ENCODE measurements at regions not wholly inside any gene's neighbourhood (a gene's known extent, or its start where the extent isn't known, plus 50 kb on each side); places are given as distances from the start of the nearest gene placed in this dataset.
"Not testable (repeated sequence)": the region's sequence is repeated elsewhere in the genome, so short reads cannot be mapped to it uniquely, and the experiment has no call there.

DNA sequence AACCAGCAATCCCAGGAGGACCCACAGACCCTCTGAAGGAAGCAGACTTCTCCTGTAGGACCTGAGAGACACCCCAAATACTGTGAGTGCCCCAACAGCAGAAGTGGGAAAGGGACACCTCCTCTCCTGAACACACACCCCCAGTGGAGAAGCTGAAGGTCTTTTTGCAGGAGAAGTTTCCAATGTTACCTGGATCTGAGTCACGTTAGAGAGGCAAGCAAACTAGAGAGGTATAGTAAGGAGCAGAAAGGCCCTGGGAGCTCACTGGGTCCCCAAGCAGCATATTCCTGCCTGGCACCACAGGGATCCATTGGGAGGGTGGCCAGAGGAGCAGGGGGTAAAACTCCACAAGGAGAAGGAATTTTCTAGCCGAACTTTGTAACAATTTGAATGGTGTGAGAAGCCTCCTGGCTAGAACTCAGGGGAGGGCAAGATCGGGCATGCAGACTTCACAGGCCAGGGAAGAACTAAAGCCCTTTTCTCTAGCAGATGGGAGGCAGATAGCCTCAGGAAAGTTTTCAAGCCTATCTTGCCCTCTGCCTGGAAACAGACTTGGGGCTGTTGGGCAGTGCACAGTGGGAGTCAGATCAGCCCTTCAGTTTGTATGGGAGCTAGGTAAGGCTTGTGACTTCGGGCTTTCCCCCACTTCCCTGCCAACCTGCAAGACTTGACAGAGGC lies 68.2 kb upstream of the SSTR4 start:
- no peaks in the 10 kb centered on the region for H3K9me3 ChIP-seq (replicated peaks; ENCODE audit: control insufficient read depth, insufficient read depth, low read depth, low read length)
- intact Hi-C loops (cut with micrococcal nuclease) (loop anchor here (10.0 kb wide), 1 partner anchor 72 kb away; no protein-coding TSS in a partner anchor), in situ Hi-C loops (cut with MboI) (loop anchor here (25.0 kb wide), 1 partner anchor 630 kb away; no protein-coding TSS in a partner anchor)
- no peaks in the 10 kb centered on the region for H4K20me1 ChIP-seq (replicated peaks; ENCODE audit: control insufficient read depth, insufficient read depth, low read length)
- H3K4me2 ChIP-seq (ENCODE audit: insufficient read depth, low read length) = no peak overlapping the region
- 11% methylated on average over 3 of the region's 4 CpGs for WGBS (ENCODE audit: insufficient coverage, low coverage, missing lambda C conversion rate)
- POLR2A ChIA-PET = interaction anchor here (0.6 to 1.6 kb wide), 3 partner anchors 12 to 130 kb away, joined by 3 read pairs; no protein-coding TSS in a partner anchor
- no peaks in the 10 kb centered on the region for H3K9me1 ChIP-seq (ENCODE audit: control insufficient read depth, insufficient read depth, low read length)
- no peak for TF ChIP-seq JUNB (CRISPR knock-in tag; conservative IDR thresholded peaks at IDR 0.05)
- no peak for TF ChIP-seq GMEB1 (CRISPR knock-in tag; IDR thresholded peaks at IDR 0.05)
- TF ChIP-seq, protein P1, sequence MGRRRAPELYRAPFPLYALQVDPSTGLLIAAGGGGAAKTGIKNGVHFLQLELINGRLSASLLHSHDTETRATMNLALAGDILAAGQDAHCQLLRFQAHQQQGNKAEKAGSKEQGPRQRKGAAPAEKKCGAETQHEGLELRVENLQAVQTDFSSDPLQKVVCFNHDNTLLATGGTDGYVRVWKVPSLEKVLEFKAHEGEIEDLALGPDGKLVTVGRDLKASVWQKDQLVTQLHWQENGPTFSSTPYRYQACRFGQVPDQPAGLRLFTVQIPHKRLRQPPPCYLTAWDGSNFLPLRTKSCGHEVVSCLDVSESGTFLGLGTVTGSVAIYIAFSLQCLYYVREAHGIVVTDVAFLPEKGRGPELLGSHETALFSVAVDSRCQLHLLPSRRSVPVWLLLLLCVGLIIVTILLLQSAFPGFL (CRISPR knock-in tag; IDR thresholded peaks at IDR 0.05) = no peak
- TF ChIP-seq RB1 (IDR thresholded peaks at IDR 0.05; ENCODE audit: low read depth) = no peak
- no peak for TF ChIP-seq CBX2 (IDR thresholded peaks at IDR 0.05; ENCODE audit: insufficient read depth, low read length, poor library complexity, severe bottlenecking)
- TF ChIP-seq, protein P2, sequence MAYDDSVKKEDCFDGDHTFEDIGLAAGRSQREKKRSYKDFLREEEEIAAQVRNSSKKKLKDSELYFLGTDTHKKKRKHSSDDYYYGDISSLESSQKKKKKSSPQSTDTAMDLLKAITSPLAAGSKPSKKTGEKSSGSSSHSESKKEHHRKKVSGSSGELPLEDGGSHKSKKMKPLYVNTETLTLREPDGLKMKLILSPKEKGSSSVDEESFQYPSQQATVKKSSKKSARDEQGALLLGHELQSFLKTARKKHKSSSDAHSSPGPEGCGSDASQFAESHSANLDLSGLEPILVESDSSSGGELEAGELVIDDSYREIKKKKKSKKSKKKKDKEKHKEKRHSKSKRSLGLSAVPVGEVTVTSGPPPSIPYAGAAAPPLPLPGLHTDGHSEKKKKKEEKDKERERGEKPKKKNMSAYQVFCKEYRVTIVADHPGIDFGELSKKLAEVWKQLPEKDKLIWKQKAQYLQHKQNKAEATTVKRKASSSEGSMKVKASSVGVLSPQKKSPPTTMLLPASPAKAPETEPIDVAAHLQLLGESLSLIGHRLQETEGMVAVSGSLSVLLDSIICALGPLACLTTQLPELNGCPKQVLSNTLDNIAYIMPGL (CRISPR knock-in tag; IDR thresholded peaks at IDR 0.05) = no peak
- TF ChIP-seq CBFA2T3 (IDR thresholded peaks at IDR 0.05) = no peak
- no peak for TF ChIP-seq TAF1 (IDR thresholded peaks at IDR 0.05; ENCODE audit: control insufficient read depth, extremely low read depth, insufficient read depth, low read length, severe bottlenecking)
- H3K27ac ChIP-seq (ENCODE audit: extremely low read depth, low read depth, low read length) = no peak overlapping the region
- no peak overlapping the region for H2AFZ ChIP-seq (ENCODE audit: low read depth, low read length)
- ATAC-seq = no peak
- BruUV-seq (replicated peaks) = no TSS peak
- H3K9ac ChIP-seq (ENCODE audit: insufficient read depth in 1 of 2, low read depth in 2 of 2, low read length in 2 of 2) = no peak overlapping the region
- DNase-seq (ENCODE audit: extremely low read depth in 1 of 4, low spot score in 3 of 4) = no peak
- CTCF ChIA-PET (ENCODE audit: low intra/inter-chr PET ratio) = no interaction called here
- H3K4me3 ChIP-seq = no peak overlapping the region
- H3K27me3 ChIP-seq (ENCODE audit: control insufficient read depth in 2 of 2, insufficient read depth in 2 of 2, low read length in 2 of 2) = peaks cover 0 to 10% of the 10 kb centered on the region in 2 experiments; a peak in 1 of 5 replicates
- no peak for FAIRE-seq
- H3K4me1 ChIP-seq (replicated peaks in 1 of 2; ENCODE audit: control insufficient read depth in 2 of 2, insufficient read depth in 2 of 2, low read length in 2 of 2) = no peaks in the 10 kb centered on the region; a peak in 1 of 5 replicates
- H3K79me2 ChIP-seq (ENCODE audit: control insufficient read depth, insufficient read depth, low read length) = no peaks in the 10 kb centered on the region
- no peaks in the 10 kb centered on the region for H3K36me3 ChIP-seq (ENCODE audit: control insufficient read depth, insufficient read depth, low read length)

GRCh38 chr20:22967706-22968105 lies 67.4 kb upstream of the SSTR4 start:
- H4K20me1 ChIP-seq (replicated peaks; ENCODE audit: control insufficient read depth, insufficient read depth, low read length); H2AFZ ChIP-seq (ENCODE audit: low read depth, low read length); H3K4me2 ChIP-seq (ENCODE audit: insufficient read depth, low read length); H3K9me1 ChIP-seq (ENCODE audit: control insufficient read depth, insufficient read depth, low read length); H3K27ac ChIP-seq (ENCODE audit: extremely low read depth, low read depth, low read length); CTCF ChIA-PET (ENCODE audit: low intra/inter-chr PET ratio); H3K4me1 ChIP-seq (replicated peaks in 1 of 2; ENCODE audit: control insufficient read depth in 2 of 2, insufficient read depth in 2 of 2, low read length in 2 of 2); H3K36me3 ChIP-seq (ENCODE audit: control insufficient read depth, insufficient read depth, low read length); ATAC-seq; H3K9me3 ChIP-seq (replicated peaks; ENCODE audit: control insufficient read depth, insufficient read depth, low read depth, low read length); BruUV-seq (replicated peaks); DNase-seq (ENCODE audit: extremely low read depth in 1 of 4, low spot score in 3 of 4); FAIRE-seq; H3K4me3 ChIP-seq; H3K9ac ChIP-seq (ENCODE audit: insufficient read depth in 1 of 2, low read depth in 2 of 2, low read length in 2 of 2); H3K79me2 ChIP-seq (ENCODE audit: control insufficient read depth, insufficient read depth, low read length): not testable (repeated sequence)
- in situ Hi-C loops (cut with MboI) (loop anchor here (25.0 kb wide), 1 partner anchor 630 kb away; no protein-coding TSS in a partner anchor), intact Hi-C loops (cut with micrococcal nuclease) (loop anchor here (10.0 kb wide), 1 partner anchor 73 kb away; no protein-coding TSS in a partner anchor)
- peaks cover 0 to 10% of the 10 kb centered on the region in 2 experiments; a peak in 1 of 5 replicates for H3K27me3 ChIP-seq (ENCODE audit: control insufficient read depth in 2 of 2, insufficient read depth in 2 of 2, low read length in 2 of 2)
- POLR2A ChIA-PET = interaction anchor here (0.8 to 1.6 kb wide), 2 partner anchors 13 to 17 kb away, joined by 3 read pairs; no protein-coding TSS in a partner anchor
- WGBS (ENCODE audit: insufficient coverage, low coverage, missing lambda C conversion rate) = 0% methylated on average over 1 of the region's 2 CpGs

Data from K562 (cell line).